Thymus (tissue), 11 donors: ENCODE measurements at regions not wholly inside any gene's neighbourhood (a gene's known extent, or its start where the extent isn't known, plus 50 kb on each side); places are given as distances from the start of the nearest gene placed in this dataset.

Experiments used
- DNase-seq, 9 donors: peaks; one replicate each; pipeline ENCODE4 v3.0.0-alpha.2; 2013; ENCODE audit warnings: low spot score in 9 of 9, low read depth in 6 of 9, missing footprints in 1 of 9
- H3K27ac ChIP-seq, 2 donors: one replicate each; pipeline ENCODE4 v1.5.1; 2013; ENCODE audit warnings: control low read depth in 1 of 2, low read depth in 1 of 2, low read length in 1 of 2, mild to moderate bottlenecking in 1 of 2, moderate library complexity in 1 of 2
- H3K27me3 ChIP-seq, 2 donors: one replicate each; pipeline ENCODE4 v1.5.1; 2013; ENCODE audit warnings: low read length in 1 of 2; ENCODE audit not compliant: control insufficient read depth in 2 of 2, insufficient read depth in 1 of 2
- H3K36me3 ChIP-seq, 2 donors: one replicate each; pipeline ENCODE4 v1.5.1; 2013; ENCODE audit warnings: low read length in 1 of 2, mild to moderate bottlenecking in 1 of 2, moderate library complexity in 1 of 2; ENCODE audit not compliant: control insufficient read depth in 2 of 2, insufficient read depth in 2 of 2
- H3K4me1 ChIP-seq, 2 donors: one replicate each; pipeline ENCODE4 v1.5.1; 2013; ENCODE audit warnings: low read length in 2 of 2; ENCODE audit not compliant: control insufficient read depth in 2 of 2, insufficient read depth in 2 of 2
- H3K4me3 ChIP-seq, 2 donors: one replicate each; pipeline ENCODE4 v1.5.1; 2013; ENCODE audit warnings: low read length in 2 of 2, control low read depth in 1 of 2, mild to moderate bottlenecking in 1 of 2
- H3K9me3 ChIP-seq, 2 donors: one replicate each; pipeline ENCODE4 v1.5.1; 2013; ENCODE audit warnings: low read length in 1 of 2, mild to moderate bottlenecking in 1 of 2; ENCODE audit not compliant: control insufficient read depth in 2 of 2, insufficient read depth in 1 of 2
- WGBS: extraction: QIAGEN DNeasy Blood & Tissue Kit; methylation state at CpG from one replicate; pipeline ENCODE4 v1.1.7; 2013; 5-methylcytosine and 5-hydroxymethylcytosine counted together
- donor health status: healthy.

GRCh38 chr3:109532257-109533216 is 195.2 kb upstream of the DPPA4 start:
- H3K27me3 ChIP-seq, result no peaks in the 10 kb centered on the region
- WGBS, result 50% methylated on average over 6 of the region's 6 CpGs
- DNase-seq, result peak in 6 of 9 donors; percentile 8 to 65 (median 28)
- H3K36me3 ChIP-seq, result no peaks in the 10 kb centered on the region
- no peak overlapping the region for H3K27ac ChIP-seq
- H3K4me1 ChIP-seq, result no peaks in the 10 kb centered on the region
- no peaks in the 10 kb centered on the region for H3K9me3 ChIP-seq
- no peak overlapping the region for H3K4me3 ChIP-seq

- H3K27ac ChIP-seq, result no peak overlapping the region
- no peaks in the 10 kb centered on the region for H3K4me1 ChIP-seq
- DNase-seq, result no peak
- H3K4me3 ChIP-seq, result no peak overlapping the region
- no peaks in the 10 kb centered on the region for H3K27me3 ChIP-seq
- 65% methylated on average over 10 of the region's 10 CpGs for WGBS
- H3K36me3 ChIP-seq, result no peaks in the 10 kb centered on the region
- H3K9me3 ChIP-seq, result no peaks in the 10 kb centered on the region
These were observed 208.4 kb upstream of the DPPA4 start for GRCh38 chr3:109545746-109546145.

- H3K4me1 ChIP-seq, result no peaks in the 10 kb centered on the region
- H3K4me3 ChIP-seq, result no peak overlapping the region
- H3K9me3 ChIP-seq, result no peaks in the 10 kb centered on the region
- H3K36me3 ChIP-seq, result no peaks in the 10 kb centered on the region
- 60% methylated on average over 1 of the region's 1 CpG for WGBS
- no peak for DNase-seq
- no peak overlapping the region for H3K27ac ChIP-seq
- H3K27me3 ChIP-seq, result no peaks in the 10 kb centered on the region
These were observed 211.0 kb upstream of the DPPA4 start for GRCh38 chr3:109548192-109548938.

- no peaks in the 10 kb centered on the region for H3K36me3 ChIP-seq
- no peak for DNase-seq
- no peaks in the 10 kb centered on the region for H3K27me3 ChIP-seq
- no peaks in the 10 kb centered on the region for H3K9me3 ChIP-seq
- no peaks in the 10 kb centered on the region for H3K4me1 ChIP-seq
- no peak overlapping the region for H3K27ac ChIP-seq
- 75% methylated on average over 4 of the region's 4 CpGs for whole genome bisulfite sequencing
- H3K4me3 ChIP-seq, result no peak overlapping the region
These were observed 216.4 kb upstream of the DPPA4 start for GRCh38 chr3:109553591-109554371.

- Histone ChIP-seq H3K9me3 (no peaks in the 10 kb centered on the region), H3K4me1 (no peaks in the 10 kb centered on the region), H3K4me3 (no peak overlapping the region), H3K27me3 (no peaks in the 10 kb centered on the region), H3K36me3 (no peaks in the 10 kb centered on the region), H3K27ac (no peak overlapping the region)
- 97% methylated on average over 1 of the region's 1 CpG for WGBS
- DNase-seq, result no peak
These were observed 222.0 kb upstream of the DPPA4 start for GRCh38 chr3:109559389-109559788.

GRCh38 chr3:109563149-109563548 is 225.8 kb upstream of the DPPA4 start:
- Histone ChIP-seq H3K9me3 (no peaks in the 10 kb centered on the region), H3K27ac (no peak overlapping the region), H3K4me3 (no peak overlapping the region), H3K36me3 (no peaks in the 10 kb centered on the region), H3K27me3 (no peaks in the 10 kb centered on the region), H3K4me1 (no peaks in the 10 kb centered on the region)
- DNase-seq, result peak in 7 of 9 donors; percentile 8 to 74 (median 24)
- WGBS, result 54% methylated on average over 7 of the region's 7 CpGs

GRCh38 chr3:109569135-109569846 is 231.9 kb upstream of the DPPA4 start:
- no peak for DNase-seq
- WGBS, result 90% methylated on average over 2 of the region's 2 CpGs
- no peak overlapping the region for H3K27ac ChIP-seq
- no peaks in the 10 kb centered on the region for H3K27me3 ChIP-seq
- H3K4me1 ChIP-seq, result no peaks in the 10 kb centered on the region
- no peaks in the 10 kb centered on the region for H3K36me3 ChIP-seq
- no peaks in the 10 kb centered on the region for H3K9me3 ChIP-seq
- no peak overlapping the region for H3K4me3 ChIP-seq

GRCh38 chr3:109570408-109570807 is 233.1 kb upstream of the DPPA4 start:
- no peak for DNase-seq

More at GRCh38 chr3:109570408-109570807, 233.1 kb upstream of the DPPA4 start:
- 73% methylated on average over 2 of the region's 2 CpGs for WGBS
- H3K27ac ChIP-seq, result no peak overlapping the region
- no peaks in the 10 kb centered on the region for H3K36me3 ChIP-seq
- H3K4me1 ChIP-seq, result no peaks in the 10 kb centered on the region
- H3K9me3 ChIP-seq, result no peaks in the 10 kb centered on the region
- H3K27me3 ChIP-seq, result no peaks in the 10 kb centered on the region
- H3K4me3 ChIP-seq, result no peak overlapping the region
